Kidney (tissue), 13 donors: ENCODE measurements at regions not wholly inside any gene's neighbourhood (a gene's known extent, or its start where the extent isn't known, plus 50 kb on each side); places are given as distances from the start of the nearest gene placed in this dataset.

Experiments
- DNase-seq, 5 donors: peaks; one replicate each; pipeline ENCODE4 v3.0.0-alpha.2; 2013 to 2020
- FAIRE-seq: peaks from 2 replicates; lab custom pipeline; 2012; peaks lifted over from hg19 to GRCh38; lab: Jason Lieb, UNC
- H3K27ac ChIP-seq, 2 donors: one replicate each; pipeline ENCODE4 v1.7.0; 2013; ENCODE audit warnings: low read depth in 2 of 2, low read length in 2 of 2, inconsistent platforms in 1 of 2
- H3K27me3 ChIP-seq: one replicate; pipeline ENCODE4 v1.7.1; 2013; ENCODE audit warnings: low read length, inconsistent platforms; ENCODE audit not compliant: control insufficient read depth, insufficient read depth
- H3K36me3 ChIP-seq, 3 donors: one replicate each; pipeline versions ENCODE4 v1.7.0 to v1.7.1; 2013; ENCODE audit warnings: low read length in 3 of 3, control low read depth in 1 of 3, inconsistent platforms in 1 of 3; ENCODE audit not compliant: insufficient read depth in 3 of 3, control insufficient read depth in 2 of 3
- H3K4me1 ChIP-seq, 3 donors: one replicate each; pipeline versions ENCODE4 v1.7.0 to v1.7.1; 2013; ENCODE audit warnings: low read length in 3 of 3, inconsistent platforms in 1 of 3, low read depth in 1 of 3; ENCODE audit not compliant: control insufficient read depth in 2 of 3, insufficient read depth in 2 of 3
- H3K4me3 ChIP-seq, 3 donors: one replicate each; pipeline versions ENCODE4 v1.7.0 to v1.8.1; 2013; ENCODE audit warnings: low read length in 3 of 3, control low read depth in 1 of 3, inconsistent platforms in 1 of 3
- H3K9ac ChIP-seq, 3 donors: one replicate each; pipeline versions ENCODE4 v1.7.0 to v1.7.1; 2013; ENCODE audit warnings: low read length in 3 of 3, control low read depth in 1 of 3, inconsistent platforms in 1 of 3
- H3K9me3 ChIP-seq, 3 donors: one replicate each; pipeline versions ENCODE4 v1.7.0 to v1.7.1; 2013; ENCODE audit warnings: low read length in 3 of 3, control low read depth in 1 of 3, inconsistent platforms in 1 of 3; ENCODE audit not compliant: control insufficient read depth in 2 of 3, insufficient read depth in 1 of 3
- CTCF ChIP-seq: IDR thresholded peaks from 3 replicates; pipeline ENCODE4 v1.5.1; 2012; ENCODE audit warnings: mild to moderate bottlenecking, moderate library complexity, borderline replicate concordance; ENCODE audit not compliant: insufficient read depth; ENCODE audit errors: extremely low read depth
- intact Hi-C: fragments of 100-400 bp; cut with DNase I; formaldehyde crosslinking; loops from one replicate; pipeline ENCODE4 v1.11.1; 2022
- donor health status: control.
- donor health status: control.
- donor health status: control.
- donor health status: control.
- donor health status: control.
- donor health status: DM: yes; HTN: yes; CAD: no.
- donor health status: Normal renal cell carcinoma (clear cell type).

- Histone ChIP-seq H3K27me3 (no peaks in the 10 kb centered on the region), H3K36me3 (no peaks in the 10 kb centered on the region), H3K9ac (no peak overlapping the region), H3K4me1 (no peaks in the 10 kb centered on the region), H3K9me3 (no peaks in the 10 kb centered on the region), H3K27ac (no peak overlapping the region), H3K4me3 (no peak overlapping the region)
- DNase-seq (no peak), FAIRE-seq (no peak)
- intact Hi-C loops, result no loop called here
- TF ChIP-seq CTCF, result no peak
Observed at GRCh38 chr5:147095740-147096139, 139.1 kb upstream of the STK32A start.

- Histone ChIP-seq H3K27me3 (no peaks in the 10 kb centered on the region), H3K36me3 (no peaks in the 10 kb centered on the region), H3K27ac (no peak overlapping the region), H3K4me3 (no peak overlapping the region), H3K4me1 (no peaks in the 10 kb centered on the region), H3K9me3 (no peaks in the 10 kb centered on the region), H3K9ac (no peak overlapping the region)
- FAIRE-seq (no peak), DNase-seq (peak in 2 of 5 donors; percentile 19 to 33)
- intact Hi-C loops, result no loop called here
- TF ChIP-seq CTCF, result peak; percentile 31
Observed at GRCh38 chr5:147098233-147098790, 136.5 kb upstream of the STK32A start.

- H3K9me3 ChIP-seq, result no peaks in the 10 kb centered on the region
- H3K36me3 ChIP-seq, result no peaks in the 10 kb centered on the region
- no peaks in the 10 kb centered on the region for H3K4me1 ChIP-seq
- no peak overlapping the region for H3K4me3 ChIP-seq
- intact Hi-C loops, result no loop called here
- H3K9ac ChIP-seq, result no peak overlapping the region
- FAIRE-seq, result no peak
- no peak for TF ChIP-seq CTCF
- no peaks in the 10 kb centered on the region for H3K27me3 ChIP-seq
- H3K27ac ChIP-seq, result no peak overlapping the region
- DNase-seq, result no peak
Observed at GRCh38 chr5:147101659-147102369, 133.0 kb upstream of the STK32A start.
